Spleen (tissue), 7 donors: ENCODE measurements at regions not wholly inside any gene's neighbourhood (a gene's known extent, or its start where the extent isn't known, plus 50 kb on each side); places are given as distances from the start of the nearest gene placed in this dataset.

Experiments
- CTCF ChIP-seq, 11 experiments: fragments of 200-600 bp in 7 of 11; fragments of 450-650 bp in 4 of 11; sonication (generic) in 4 of 11; IDR thresholded peaks in 8 of 11; conservative IDR thresholded peaks in 3 of 11; 1 replicate in 7 of 11; 2 replicates in 4 of 11; pipeline versions ENCODE4 v1.4.0 to v1.8.0; 2016 to 2021; ENCODE audit warnings: antibody characterized with exemption in 11 of 11, inconsistent platforms in 4 of 11, mild to moderate bottlenecking in 1 of 11
- POLR2A ChIP-seq, 3 donors: fragments of 450-650 bp; IDR thresholded peaks; one replicate each; pipeline ENCODE4 v1.5.1; 2017; ENCODE audit warnings: antibody characterized with exemption in 3 of 3, mild to moderate bottlenecking in 1 of 3
- POLR2AphosphoS5 ChIP-seq, 3 donors: sonication (generic); formaldehyde crosslinking; IDR thresholded peaks; one replicate each; pipeline ENCODE4 v1.5.1; 2017; ENCODE audit warnings: antibody characterized with exemption in 3 of 3
- donor health status: DM: no; HTN: no; CAD: no; lungs with moderate emphysema.
- donor health status: DM: no; HTN: no; CAD: no.
- donor health status: DM: no; HTN: no; CAD: no.

GRCh38 chr16:79735271-79735670, 134.7 kb upstream of the MAF start:
- TF ChIP-seq POLR2AphosphoS5 (IDR thresholded peaks at IDR 0.05) (no peak), CTCF (IDR thresholded peaks at IDR 0.05 in 8 of 11, conservative IDR thresholded peaks at IDR 0.05 in 3 of 11) (no peak), POLR2A (IDR thresholded peaks at IDR 0.05) (no peak)
